ENCODE measurements at regions not wholly inside any gene's neighbourhood (a gene's known extent, or its start where the extent isn't known, plus 50 kb on each side); places are given as distances from the start of the nearest gene placed in this dataset.

- no peak for TF ChIP-seq CSDC2 (CRISPR knock-in tag; IDR thresholded peaks at IDR 0.05)
These were observed 185.9 kb upstream of the GATB start for GRCh38 chr4:151946718-151947117.

GRCh38 chr4:151942971-151943370 is 182.2 kb upstream of the GATB start:
- TF ChIP-seq POU6F1 (CRISPR knock-in tag; IDR thresholded peaks at IDR 0.05; ENCODE audit: borderline replicate concordance, low read depth) = no peak
- no peak for TF ChIP-seq TSHZ2 (CRISPR knock-in tag; IDR thresholded peaks at IDR 0.05)
- no peak for TF ChIP-seq ZC3H10 (CRISPR knock-in tag; IDR thresholded peaks at IDR 0.05)
- TF ChIP-seq TCF4 (CRISPR knock-in tag; IDR thresholded peaks at IDR 0.05; ENCODE audit: borderline replicate concordance) = no peak
- no peak for TF ChIP-seq OSR1 (CRISPR knock-in tag; IDR thresholded peaks at IDR 0.05)
- TF ChIP-seq ZNF565 (CRISPR knock-in tag; conservative IDR thresholded peaks at IDR 0.05; ENCODE audit: low read depth) = no peak
- no peak for TF ChIP-seq ESRRG (CRISPR knock-in tag; IDR thresholded peaks at IDR 0.05)
- no peak for TF ChIP-seq GLIS3 (CRISPR knock-in tag; IDR thresholded peaks at IDR 0.05)
- no peak for TF ChIP-seq ARNTL (CRISPR knock-in tag; IDR thresholded peaks at IDR 0.05; ENCODE audit: borderline replicate concordance, low read depth)
- TF ChIP-seq RARB (CRISPR knock-in tag; IDR thresholded peaks at IDR 0.05) = no peak
- no peak for TF ChIP-seq TOX (CRISPR knock-in tag; IDR thresholded peaks at IDR 0.05; ENCODE audit: borderline replicate concordance)
- TF ChIP-seq ZFP3 (CRISPR knock-in tag; IDR thresholded peaks at IDR 0.05) = no peak
- no peak for TF ChIP-seq CSRNP3 (CRISPR knock-in tag; IDR thresholded peaks at IDR 0.05)
- TF ChIP-seq CSDC2 (CRISPR knock-in tag; IDR thresholded peaks at IDR 0.05) = no peak
- no peak for TF ChIP-seq ZFP30 (CRISPR knock-in tag; IDR thresholded peaks at IDR 0.05)
- TF ChIP-seq ISL1 (CRISPR knock-in tag; IDR thresholded peaks at IDR 0.05) = no peak
- ATAC-seq = no peak

More at GRCh38 chr4:151946718-151947117, 185.9 kb upstream of the GATB start:
- ATAC-seq = no peak

GRCh38 chr4:151940926-151941617 is 180.3 kb upstream of the GATB start:
- TF ChIP-seq ZC3H10 (CRISPR knock-in tag; IDR thresholded peaks at IDR 0.05) (no peak), PPARA (CRISPR knock-in tag; IDR thresholded peaks at IDR 0.05; ENCODE audit: borderline replicate concordance) (no peak)

GRCh38 chr4:151940291-151940690 is 179.5 kb upstream of the GATB start:
- ATAC-seq = no peak
- TF ChIP-seq TOX (CRISPR knock-in tag; IDR thresholded peaks at IDR 0.05; ENCODE audit: borderline replicate concordance) = no peak
- no peak for TF ChIP-seq OSR1 (CRISPR knock-in tag; IDR thresholded peaks at IDR 0.05)
- no peak for TF ChIP-seq ZC3H10 (CRISPR knock-in tag; IDR thresholded peaks at IDR 0.05)
- no peak for TF ChIP-seq TCF4 (CRISPR knock-in tag; IDR thresholded peaks at IDR 0.05; ENCODE audit: borderline replicate concordance)
- no peak for TF ChIP-seq ZFP3 (CRISPR knock-in tag; IDR thresholded peaks at IDR 0.05)
- no peak for TF ChIP-seq POU6F1 (CRISPR knock-in tag; IDR thresholded peaks at IDR 0.05; ENCODE audit: borderline replicate concordance, low read depth)
- TF ChIP-seq BACH2 (CRISPR knock-in tag; IDR thresholded peaks at IDR 0.05; ENCODE audit: borderline replicate concordance) = no peak
- no peak for TF ChIP-seq GLIS3 (CRISPR knock-in tag; IDR thresholded peaks at IDR 0.05)
- no peak for TF ChIP-seq CSRNP3 (CRISPR knock-in tag; IDR thresholded peaks at IDR 0.05)
- no peak for TF ChIP-seq ZNF70 (CRISPR knock-in tag; IDR thresholded peaks at IDR 0.05)
- no peak for TF ChIP-seq TSHZ2 (CRISPR knock-in tag; IDR thresholded peaks at IDR 0.05)
- TF ChIP-seq ZNF565 (CRISPR knock-in tag; conservative IDR thresholded peaks at IDR 0.05; ENCODE audit: low read depth) = no peak
- TF ChIP-seq RARB (CRISPR knock-in tag; IDR thresholded peaks at IDR 0.05) = no peak

More at GRCh38 chr4:151940926-151941617, 180.3 kb upstream of the GATB start:
- no peak for ATAC-seq
